Peyer's patch (tissue), 4 donors: ENCODE measurements at regions not wholly inside any gene's neighbourhood (a gene's known extent, or its start where the extent isn't known, plus 50 kb on each side); places are given as distances from the start of the nearest gene placed in this dataset.

Source experiments
- CTCF ChIP-seq, 6 experiments: fragments of 450-650 bp in 4 of 6; fragments of 200-600 bp in 2 of 6; sonication (generic) in 1 of 6; IDR thresholded peaks; one replicate each; pipeline ENCODE4 v1.5.1; 2017 to 2019; ENCODE audit warnings: antibody characterized with exemption in 6 of 6, mild to moderate bottlenecking in 3 of 6, moderate library complexity in 1 of 6
- POLR2A ChIP-seq, 2 donors: fragments of 450-650 bp; IDR thresholded peaks; one replicate each; pipeline ENCODE4 v1.5.1; 2017; ENCODE audit warnings: antibody characterized with exemption in 2 of 2, mild to moderate bottlenecking in 2 of 2, moderate library complexity in 2 of 2

GRCh38 chr5:15425766-15426165, 74.2 kb upstream of the FBXL7 start:
- TF ChIP-seq CTCF (IDR thresholded peaks at IDR 0.05) (no peak), POLR2A (IDR thresholded peaks at IDR 0.05) (no peak)
